ENCODE measurements at regions not wholly inside any gene's neighbourhood (a gene's known extent, or its start where the extent isn't known, plus 50 kb on each side); places are given as distances from the start of the nearest gene placed in this dataset.

DNA sequence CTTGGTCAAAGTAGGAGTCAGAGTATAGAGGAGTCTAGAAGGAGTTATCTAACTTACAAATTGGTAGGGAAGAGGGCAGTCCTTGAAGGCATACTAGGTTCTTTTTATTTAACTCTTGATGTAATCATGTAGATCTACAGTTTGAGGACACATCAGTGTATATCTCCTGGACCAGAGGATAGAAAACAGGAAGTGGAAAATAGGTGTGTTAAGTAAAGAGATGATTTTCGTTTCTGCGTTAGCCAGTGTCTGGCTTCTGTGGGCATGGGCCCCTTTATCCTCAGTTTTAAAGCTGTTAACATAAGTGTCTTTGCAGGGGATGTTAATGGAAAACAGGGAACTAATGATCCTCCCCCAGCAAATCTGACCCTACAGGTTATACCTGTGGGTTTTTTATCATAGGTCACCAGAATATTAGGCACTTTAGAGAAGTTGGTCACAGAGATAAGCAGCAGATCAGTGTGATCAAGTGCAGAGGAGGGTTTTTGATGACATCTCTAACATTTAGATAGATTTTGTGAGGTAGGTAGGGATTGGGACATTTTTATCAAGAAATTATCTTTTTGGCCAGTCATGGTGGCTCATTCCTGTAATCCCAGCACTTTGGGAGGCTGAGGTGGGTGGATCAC, 58.6 kb upstream of the PRSS1 start:
- Histone ChIP-seq H3K9ac (ENCODE audit: insufficient read depth, low read depth, low read length) (no peak overlapping the region), H3K27me3 (ENCODE audit: control insufficient read depth in 1 of 2, insufficient read depth in 2 of 2, low read length in 2 of 2) (no peaks in the 10 kb centered on the region), H2AFZ (ENCODE audit: low read length) (no peak overlapping the region), H3K27ac (ENCODE audit: extremely low read length, insufficient read depth, low read length) (no peak overlapping the region), H3K4me3 (replicated peaks in 1 of 3; ENCODE audit: insufficient read depth in 1 of 3, low read depth in 2 of 3, low read length in 3 of 3) (no peak overlapping the region), H4K20me1 (ENCODE audit: insufficient read depth, low read length) (no peaks in the 10 kb centered on the region), H3K4me2 (ENCODE audit: low read depth, low read length) (no peak overlapping the region), H3K4me1 (ENCODE audit: insufficient read depth, low read length) (no peaks in the 10 kb centered on the region), H3K79me2 (ENCODE audit: insufficient read depth, low read length) (no peaks in the 10 kb centered on the region), H3K36me3 (replicated peaks in 1 of 2; ENCODE audit: control insufficient read depth in 1 of 2, insufficient read depth in 2 of 2, low read length in 2 of 2) (no peaks in the 10 kb centered on the region), H3K9me3 (ENCODE audit: low read length) (no peaks in the 10 kb centered on the region)
- intact Hi-C loops (cut with micrococcal nuclease; ENCODE audit: unreplicated experiment) = no loop called here
- BruUV-seq (replicated peaks) = no TSS peak
- ATAC-seq (no peak), FAIRE-seq (no peak), DNase-seq (ENCODE audit: low spot score) (no peak)
- in situ Hi-C loops (cut with HindIII; ENCODE audit: extremely low pct_ligation_motif_present, low pct_unique_long_range_greater_than_20kb) = no loop called here
- CTCF ChIA-PET (ENCODE audit: low intra/inter-chr PET ratio, low total read pairs) = no interaction called here
- 28% methylated on average over 2 of the region's 2 CpGs for WGBS (ENCODE audit: low lambda C conversion rate)
- TF ChIP-seq DRAP1 (CRISPR knock-in tag; IDR thresholded peaks at IDR 0.05) = no peak
- TF ChIP-seq ZNF484 (CRISPR knock-in tag; IDR thresholded peaks at IDR 0.05; ENCODE audit: borderline replicate concordance, low read depth) = no peak
- TF ChIP-seq ZNF850 (CRISPR knock-in tag; conservative IDR thresholded peaks at IDR 0.05) = no peak
- TF ChIP-seq NCOR1 (IDR thresholded peaks at IDR 0.05; ENCODE audit: borderline replicate concordance, low read length) = no peak
- TF ChIP-seq JUNB (CRISPR knock-in tag; IDR thresholded peaks at IDR 0.05; ENCODE audit: borderline replicate concordance) = no peak
- TF ChIP-seq ZNF577 (CRISPR knock-in tag; IDR thresholded peaks at IDR 0.05; ENCODE audit: borderline replicate concordance, low read depth) = no peak
- TF ChIP-seq MIER2 (CRISPR knock-in tag; IDR thresholded peaks at IDR 0.05) = no peak
- TF ChIP-seq ZNF562 (CRISPR knock-in tag; IDR thresholded peaks at IDR 0.05; ENCODE audit: borderline replicate concordance) = no peak
- POLR2A ChIA-PET = no interaction called here
